Naive B cell (primary cell): ENCODE measurements at regions not wholly inside any gene's neighbourhood (a gene's known extent, or its start where the extent isn't known, plus 50 kb on each side); places are given as distances from the start of the nearest gene placed in this dataset.
"Not testable (repeated sequence)": the region's sequence is repeated elsewhere in the genome, so short reads cannot be mapped to it uniquely, and the experiment has no call there.

Source experiments
- ATAC-seq, 2 donors: fragments of 150-1000 bp; cut with Tn5 transposase; 2 replicates each; pipeline ENCODE4 v1.10.0; 2021; ENCODE audit warnings: low read depth in 2 of 2, mild to moderate bottlenecking in 2 of 2, moderate library complexity in 2 of 2
- DNase-seq: peaks from one replicate; pipeline ENCODE4 v3.0.0; 2022
- H3K27ac Mint-ChIP-seq, 6 donors: one replicate each; pipeline ENCODE4 v1.8.0; 2020 to 2022; ENCODE audit warnings: mild to moderate bottlenecking in 6 of 6, mixed read lengths in 6 of 6, moderate library complexity in 5 of 6, inconsistent platforms in 2 of 6
- H3K27me3 Mint-ChIP-seq, 3 donors: one replicate each; pipeline ENCODE4 v1.8.0; 2021 to 2022; ENCODE audit warnings: mixed read lengths in 3 of 3, mild to moderate bottlenecking in 1 of 3
- H3K36me3 Mint-ChIP-seq, 2 donors: one replicate each; pipeline ENCODE4 v1.8.0; 2020 to 2022; ENCODE audit warnings: mixed read lengths in 2 of 2, inconsistent platforms in 1 of 2, mild to moderate bottlenecking in 1 of 2
- H3K4me1 Mint-ChIP-seq, 3 donors: one replicate each; pipeline ENCODE4 v1.8.0; 2020 to 2022; ENCODE audit warnings: mixed read lengths in 3 of 3, inconsistent platforms in 1 of 3, mild to moderate bottlenecking in 1 of 3, moderate library complexity in 1 of 3
- H3K4me3 Mint-ChIP-seq, 8 donors: one replicate each; pipeline ENCODE4 v1.8.0; 2020 to 2022; ENCODE audit warnings: mild to moderate bottlenecking in 8 of 8, mixed read lengths in 8 of 8, moderate library complexity in 8 of 8, inconsistent platforms in 2 of 8
- H3K9me3 Mint-ChIP-seq, 7 donors: one replicate each; pipeline ENCODE4 v1.8.0; 2020 to 2022; ENCODE audit warnings: mixed read lengths in 7 of 7, mild to moderate bottlenecking in 5 of 7, inconsistent platforms in 2 of 7, moderate library complexity in 1 of 7

DNA sequence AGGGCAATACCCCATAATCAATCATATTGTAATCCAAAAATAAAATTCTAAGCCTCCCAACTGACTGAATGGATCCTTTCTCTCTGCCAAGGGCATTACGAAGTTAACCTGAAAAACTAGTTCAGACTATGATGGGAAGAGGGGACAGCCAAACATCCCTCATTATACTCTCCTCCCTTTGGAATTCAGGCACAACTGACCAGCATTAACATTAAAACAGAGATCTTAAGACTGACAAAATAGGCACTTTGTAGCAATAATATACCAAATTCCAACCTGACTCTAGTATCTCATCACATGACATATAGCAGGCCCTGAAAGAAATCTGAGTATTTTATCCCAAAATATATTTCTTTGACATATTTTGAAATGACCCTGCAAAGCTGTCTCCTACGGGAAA lies 55.0 kb upstream of the SPP1 start:
- no peaks in the 10 kb centered on the region for H3K36me3 Mint-ChIP-seq
- ATAC-seq (no peak), DNase-seq (no peak)
- no peaks in the 10 kb centered on the region for H3K9me3 Mint-ChIP-seq
- no peaks in the 10 kb centered on the region for H3K27me3 Mint-ChIP-seq
- no peak overlapping the region for H3K27ac Mint-ChIP-seq
- peaks cover 0 to 6% (median 5%) of the 10 kb centered on the region in 3 donors for H3K4me1 Mint-ChIP-seq
- no peak overlapping the region for H3K4me3 Mint-ChIP-seq

DNA sequence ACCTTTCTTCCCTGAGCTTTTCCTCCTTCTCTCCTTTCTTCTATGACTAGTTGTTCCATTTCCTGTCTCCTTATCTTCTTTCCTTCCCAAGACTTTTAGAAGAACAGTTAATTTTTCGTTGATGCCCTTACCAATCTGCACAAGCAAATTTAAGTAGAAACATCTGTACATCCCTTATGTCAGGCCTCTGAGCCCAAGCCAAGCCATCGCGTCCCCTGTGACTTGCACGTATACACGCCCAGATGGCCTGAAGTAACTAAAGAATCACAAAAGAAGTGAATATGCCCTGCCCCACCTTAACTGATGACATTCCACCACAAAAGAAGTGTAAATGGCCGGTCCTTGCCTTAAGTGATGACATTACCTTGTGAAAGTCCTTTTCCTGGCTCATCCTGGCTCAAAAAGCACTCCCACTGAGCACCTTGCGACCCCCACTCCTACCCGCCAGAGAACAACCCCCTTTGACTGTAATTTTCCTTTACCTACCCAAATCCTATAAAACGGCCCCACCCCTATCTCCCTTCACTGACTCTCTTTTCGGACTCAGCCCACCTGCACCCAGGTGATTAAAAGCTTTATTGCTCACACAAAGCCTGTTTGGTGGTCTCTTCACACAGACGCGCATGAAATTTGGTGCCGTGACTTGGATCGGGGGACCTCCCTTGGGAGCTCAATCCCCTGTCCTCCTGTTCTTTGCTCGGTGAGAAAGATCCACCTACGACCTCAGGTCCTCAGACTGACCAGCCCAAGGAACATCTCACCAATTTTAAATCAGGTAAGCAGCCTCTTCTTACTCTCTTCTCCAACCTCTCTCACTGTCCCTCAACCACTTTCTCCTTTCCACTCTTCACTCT lies 53.7 kb upstream of the SPP1 start:
- not testable (repeated sequence) for DNase-seq, H3K4me1 Mint-ChIP-seq, H3K36me3 Mint-ChIP-seq, H3K9me3 Mint-ChIP-seq, H3K27me3 Mint-ChIP-seq, ATAC-seq
- H3K4me3 Mint-ChIP-seq, result peak overlapping the region in 1 of 8 donors; percentile 22
- peak overlapping the region in 1 of 6 donors; percentile 30 for H3K27ac Mint-ChIP-seq

DNA sequence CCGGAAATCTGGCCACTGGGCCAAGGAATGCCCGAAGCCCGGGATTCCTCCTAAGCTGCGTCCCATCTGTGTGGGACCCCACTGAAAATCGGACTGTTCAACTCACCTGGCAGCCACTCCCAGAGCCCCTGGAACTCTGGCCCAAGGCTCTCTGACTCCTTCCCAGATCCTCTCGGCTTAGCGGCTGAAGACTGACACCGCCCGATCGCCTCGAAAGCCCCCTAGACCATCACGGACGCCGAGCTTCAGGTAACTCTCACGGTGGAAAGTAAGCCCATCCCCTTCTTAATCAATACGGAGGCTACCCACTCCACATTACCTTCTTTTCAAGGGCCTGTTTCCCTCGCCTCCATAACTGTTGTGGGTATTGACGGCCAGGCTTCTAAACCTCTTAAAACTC lies 51.4 kb upstream of the SPP1 start:
- not testable (repeated sequence) for DNase-seq, H3K4me3 Mint-ChIP-seq, ATAC-seq, H3K9me3 Mint-ChIP-seq, H3K36me3 Mint-ChIP-seq, H3K4me1 Mint-ChIP-seq, H3K27ac Mint-ChIP-seq, H3K27me3 Mint-ChIP-seq
